Thyroid gland (tissue), 4 donors: ENCODE measurements at regions not wholly inside any gene's neighbourhood (a gene's known extent, or its start where the extent isn't known, plus 50 kb on each side); places are given as distances from the start of the nearest gene placed in this dataset.

Source experiments
- DNase-seq, 2 donors: peaks; one replicate each; pipeline ENCODE4 v3.0.0-alpha.2; 2019
- H3K27ac ChIP-seq, 3 donors: fragments of 200-600 bp; sonication (generic); 1 replicate in 2 of 3; 2 replicates in 1 of 3; pipeline ENCODE4 v1.5.1; 2016 to 2019; ENCODE audit warnings: mild to moderate bottlenecking in 1 of 3, moderate library complexity in 1 of 3
- H3K27me3 ChIP-seq: fragments of 200-600 bp; sonication (generic); one replicate; pipeline ENCODE4 v1.5.1; 2019
- H3K36me3 ChIP-seq, 2 donors: fragments of 200-600 bp; sonication (generic); one replicate each; pipeline ENCODE4 v1.5.1; 2016 to 2019
- H3K4me1 ChIP-seq, 2 donors: fragments of 200-600 bp; sonication (generic); one replicate each; pipeline ENCODE4 v1.5.1; 2017 to 2019
- H3K4me3 ChIP-seq, 3 donors: fragments of 200-600 bp; sonication (generic); replicated peaks in 1 of 3; 1 replicate in 2 of 3; 2 replicates in 1 of 3; pipeline ENCODE4 v1.5.1; 2016; ENCODE audit warnings: mild to moderate bottlenecking in 1 of 3
- H3K9me3 ChIP-seq: fragments of 200-600 bp; sonication (generic); one replicate; pipeline ENCODE4 v1.5.1; 2017
- CTCF ChIP-seq, 6 experiments: fragments of 200-600 bp in 3 of 6; fragments of 450-650 bp in 3 of 6; sonication (generic) in 3 of 6; IDR thresholded peaks; one replicate each; pipeline ENCODE4 v1.5.1; 2016 to 2019; ENCODE audit warnings: antibody characterized with exemption in 6 of 6, mild to moderate bottlenecking in 2 of 6, inconsistent platforms in 1 of 6, moderate library complexity in 1 of 6
- POLR2A ChIP-seq, 2 donors: fragments of 450-650 bp; IDR thresholded peaks; one replicate each; pipeline ENCODE4 v1.6.1; 2017; ENCODE audit warnings: antibody characterized with exemption in 2 of 2, mild to moderate bottlenecking in 2 of 2, moderate library complexity in 1 of 2
- WGBS, 2 donors: methylation state at CpG; one replicate each; pipeline ENCODE4 v1.1.5; 2017; 5-methylcytosine and 5-hydroxymethylcytosine counted together
- intact Hi-C: fragments of 100-400 bp; cut with DNase I; formaldehyde crosslinking; loops from one replicate; pipeline ENCODE4 v1.15.1; 2023

GRCh38 chr16:56115817-56116576 is 75.3 kb upstream of the GNAO1 start:
- Histone ChIP-seq H3K27ac (no peak overlapping the region), H3K27me3 (no peaks in the 10 kb centered on the region), H3K4me3 (no peak overlapping the region), H3K36me3 (no peaks in the 10 kb centered on the region), H3K9me3 (no peaks in the 10 kb centered on the region), H3K4me1 (no peaks in the 10 kb centered on the region)
- WGBS, 2 donors = 61 to 66% methylated on average over 6 of the region's 6 CpGs
- TF ChIP-seq CTCF (IDR thresholded peaks at IDR 0.05) (no peak), POLR2A (IDR thresholded peaks at IDR 0.05) (no peak)
- no peak for DNase-seq
- intact Hi-C loops = no loop called here

GRCh38 chr16:56113223-56113622 is 78.1 kb upstream of the GNAO1 start:
- WGBS, 2 donors = 38 to 40% methylated on average over 2 of the region's 2 CpGs
- no peak overlapping the region for H3K4me3 ChIP-seq
- H3K9me3 ChIP-seq = no peaks in the 10 kb centered on the region
- DNase-seq = peak; percentile 25 to 38
- no peaks in the 10 kb centered on the region for H3K27me3 ChIP-seq
- intact Hi-C loops = no loop called here
- no peaks in the 10 kb centered on the region for H3K4me1 ChIP-seq
- H3K27ac ChIP-seq = no peak overlapping the region
- H3K36me3 ChIP-seq = no peaks in the 10 kb centered on the region
- TF ChIP-seq POLR2A (IDR thresholded peaks at IDR 0.05) = no peak
- TF ChIP-seq CTCF (IDR thresholded peaks at IDR 0.05) = no peak

GRCh38 chr16:56111100-56111499 is 80.2 kb upstream of the GNAO1 start:
- 72 to 83% methylated on average over 5 of the region's 5 CpGs for WGBS, 2 donors
- Histone ChIP-seq H3K36me3 (no peaks in the 10 kb centered on the region), H3K27me3 (no peaks in the 10 kb centered on the region), H3K9me3 (no peaks in the 10 kb centered on the region), H3K4me3 (no peak overlapping the region), H3K27ac (no peak overlapping the region), H3K4me1 (peaks cover 0 to 7% of the 10 kb centered on the region in 2 donors)
- TF ChIP-seq POLR2A (IDR thresholded peaks at IDR 0.05) = no peak
- no peak for TF ChIP-seq CTCF (IDR thresholded peaks at IDR 0.05)
- intact Hi-C loops = no loop called here
- DNase-seq = no peak

GRCh38 chr16:56109994-56110393 is 81.3 kb upstream of the GNAO1 start:
- no peak for DNase-seq
- Histone ChIP-seq H3K27me3 (no peaks in the 10 kb centered on the region), H3K4me3 (no peak overlapping the region), H3K9me3 (no peaks in the 10 kb centered on the region), H3K27ac (no peak overlapping the region), H3K36me3 (no peaks in the 10 kb centered on the region), H3K4me1 (peaks cover 0 to 7% of the 10 kb centered on the region in 2 donors)
- TF ChIP-seq POLR2A (IDR thresholded peaks at IDR 0.05) (no peak), CTCF (IDR thresholded peaks at IDR 0.05) (no peak)
- 68 to 69% methylated on average over 4 of the region's 4 CpGs for WGBS, 2 donors
- intact Hi-C loops = no loop called here

- no peaks in the 10 kb centered on the region for H3K9me3 ChIP-seq
- no peaks in the 10 kb centered on the region for H3K27me3 ChIP-seq
- no peak for DNase-seq
- 93 to 100% methylated on average over 1 of the region's 1 CpG for WGBS, 2 donors
- H3K36me3 ChIP-seq = no peaks in the 10 kb centered on the region
- H3K4me1 ChIP-seq = peaks cover 0 to 7% of the 10 kb centered on the region in 2 donors
- H3K4me3 ChIP-seq = no peak overlapping the region
- no peak overlapping the region for H3K27ac ChIP-seq
- intact Hi-C loops = no loop called here
- TF ChIP-seq CTCF (IDR thresholded peaks at IDR 0.05) = no peak
- TF ChIP-seq POLR2A (IDR thresholded peaks at IDR 0.05) = no peak
Observed at GRCh38 chr16:56109205-56109604, 82.1 kb upstream of the GNAO1 start.
